NCI-H1694 treated with DMSO at 0.1 percent for 48 hours (cell line): ENCODE measurements at regions not wholly inside any gene's neighbourhood (a gene's known extent, or its start where the extent isn't known, plus 50 kb on each side); places are given as distances from the start of the nearest gene placed in this dataset.
"Not testable (repeated sequence)": the region's sequence is repeated elsewhere in the genome, so short reads cannot be mapped to it uniquely, and the experiment has no call there.

ENCODE experiments used
- DNase-seq: peaks from one replicate; lab custom pipeline; 2025; lab: John Stamatoyannopoulos, UW

GRCh38 chr18:38174594-38174993 is 609.0 kb upstream of the CELF4 start:
- no peak for DNase-seq

GRCh38 chr18:38174173-38174572 is 608.6 kb upstream of the CELF4 start:
- no peak for DNase-seq

GRCh38 chr18:38170845-38171244 is 605.2 kb upstream of the CELF4 start:
- DNase-seq = no peak

GRCh38 chr18:38167623-38168022 is 602.0 kb upstream of the CELF4 start:
- no peak for DNase-seq

- not testable (repeated sequence) for DNase-seq
These were observed 587.5 kb upstream of the CELF4 start for GRCh38 chr18:38153116-38153515.

GRCh38 chr18:38116716-38117115 is 551.1 kb upstream of the CELF4 start:
- no peak for DNase-seq

GRCh38 chr18:38115201-38115600 is 549.6 kb upstream of the CELF4 start:
- DNase-seq = no peak

- no peak for DNase-seq
These were observed 521.9 kb upstream of the CELF4 start for GRCh38 chr18:38087538-38087937.

GRCh38 chr18:38081516-38081915 is 515.9 kb upstream of the CELF4 start:
- no peak for DNase-seq

GRCh38 chr18:38077229-38077628 is 511.6 kb upstream of the CELF4 start:
- DNase-seq = no peak

GRCh38 chr18:38076346-38077070 is 510.9 kb upstream of the CELF4 start:
- DNase-seq = no peak

- no peak for DNase-seq
These were observed 508.8 kb upstream of the CELF4 start for GRCh38 chr18:38074298-38074876.

GRCh38 chr18:38067821-38068220 is 502.2 kb upstream of the CELF4 start:
- DNase-seq = no peak

GRCh38 chr18:38067086-38067485 is 501.5 kb upstream of the CELF4 start:
- DNase-seq = no peak

GRCh38 chr18:38052879-38053590 is 487.4 kb upstream of the CELF4 start:
- DNase-seq = no peak

- peak; percentile 6 for DNase-seq
These were observed 482.2 kb upstream of the CELF4 start for GRCh38 chr18:38047820-38048219.

- no peak for DNase-seq
These were observed 481.1 kb upstream of the CELF4 start for GRCh38 chr18:38046651-38047050.

GRCh38 chr18:38045845-38046244 is 480.2 kb upstream of the CELF4 start:
- DNase-seq = no peak

GRCh38 chr18:38042211-38042890 is 476.8 kb upstream of the CELF4 start:
- no peak for DNase-seq

- no peak for DNase-seq
These were observed 472.6 kb upstream of the CELF4 start for GRCh38 chr18:38038242-38038641.

- no peak for DNase-seq
These were observed 469.6 kb upstream of the CELF4 start for GRCh38 chr18:38035193-38035592.

- no peak for DNase-seq
These were observed 467.7 kb upstream of the CELF4 start for GRCh38 chr18:38033282-38033681.

GRCh38 chr18:38032516-38032915 is 466.9 kb upstream of the CELF4 start:
- DNase-seq = no peak
